Keratinocyte (primary cell): ENCODE measurements at regions not wholly inside any gene's neighbourhood (a gene's known extent, or its start where the extent isn't known, plus 50 kb on each side); places are given as distances from the start of the nearest gene placed in this dataset.
A peak's percentile ranks its signal among the peaks of the same experiment; 100 is the strongest.

Experiments
- DNase-seq: peaks from one replicate; pipeline ENCODE4 v3.0.0-alpha.2; 2011; ENCODE audit warnings: low read depth, missing footprints, low spot score
- FAIRE-seq: peaks from 2 replicates; lab custom pipeline; 2011; peaks lifted over from hg19 to GRCh38; lab: Jason Lieb, UNC
- H2AFZ ChIP-seq: 2 replicates; pipeline ENCODE4 v1.6.0; 2012; ENCODE audit warnings: low read length, control low read depth, inconsistent platforms; ENCODE audit not compliant: control insufficient read depth
- H3K27ac ChIP-seq: 2 replicates; pipeline ENCODE4 v1.5.1; 2011; ENCODE audit warnings: low read length; ENCODE audit not compliant: control insufficient read depth, insufficient read depth
- H3K27me3 ChIP-seq: 3 replicates; pipeline ENCODE4 v1.6.0; 2011; ENCODE audit warnings: low read length; ENCODE audit not compliant: control insufficient read depth, insufficient read depth; ENCODE audit errors: extremely low read depth
- H3K36me3 ChIP-seq, 2 experiments: 2 replicates in 1 of 2; 3 replicates in 1 of 2; pipeline ENCODE4 v1.5.1; 2011; ENCODE audit warnings: low read length in 2 of 2, mild to moderate bottlenecking in 1 of 2; ENCODE audit not compliant: control insufficient read depth in 2 of 2, insufficient read depth in 2 of 2; ENCODE audit errors: extremely low read depth in 1 of 2
- H3K4me1 ChIP-seq: 3 replicates; pipeline ENCODE4 v1.5.1; 2011; ENCODE audit warnings: low read length; ENCODE audit not compliant: control insufficient read depth, insufficient read depth; ENCODE audit errors: extremely low read depth
- H3K4me2 ChIP-seq: 3 replicates; pipeline ENCODE4 v1.6.0; 2011; ENCODE audit warnings: low read depth, low read length; ENCODE audit not compliant: control insufficient read depth, insufficient read depth; ENCODE audit errors: extremely low read depth
- H3K4me3 ChIP-seq, 3 experiments: fragments of 200-600 bp in 1 of 3; sonication (generic) in 1 of 3; 2 replicates in 2 of 3; 3 replicates in 1 of 3; pipeline ENCODE4 v1.5.1; 2011 to 2016; ENCODE audit warnings: low read length in 3 of 3, mild to moderate bottlenecking in 3 of 3, control low read depth in 2 of 3, inconsistent platforms in 1 of 3, low read depth in 1 of 3, mixed read lengths in 1 of 3, mixed run types in 1 of 3, moderate library complexity in 1 of 3; ENCODE audit not compliant: control insufficient read depth in 2 of 3, insufficient read depth in 2 of 3; ENCODE audit errors: extremely low read depth in 1 of 3
- H3K79me2 ChIP-seq: 2 replicates; pipeline ENCODE4 v1.6.0; 2012; ENCODE audit warnings: low read length; ENCODE audit not compliant: control insufficient read depth, insufficient read depth
- H3K9ac ChIP-seq: 3 replicates; pipeline ENCODE4 v1.6.0; 2011; ENCODE audit warnings: low read length; ENCODE audit not compliant: control insufficient read depth, insufficient read depth; ENCODE audit errors: extremely low read depth
- H3K9me1 ChIP-seq: 3 replicates; pipeline ENCODE4 v1.6.0; 2011; ENCODE audit warnings: low read length; ENCODE audit not compliant: control insufficient read depth, insufficient read depth; ENCODE audit errors: extremely low read depth
- H3K9me3 ChIP-seq: 2 replicates; pipeline ENCODE4 v1.5.1; 2012; ENCODE audit warnings: low read depth, low read length; ENCODE audit not compliant: control insufficient read depth
- H4K20me1 ChIP-seq: 3 replicates; pipeline ENCODE4 v1.6.0; 2011; ENCODE audit warnings: low read length; ENCODE audit not compliant: control insufficient read depth, insufficient read depth; ENCODE audit errors: extremely low read depth
- CTCF ChIP-seq, 3 experiments: IDR thresholded peaks in 1 of 3; conservative IDR thresholded peaks in 1 of 3; optimal IDR thresholded peaks in 1 of 3; 2 replicates in 2 of 3; 3 replicates in 1 of 3; pipeline versions ENCODE3 to v1.5.1; 2011; ENCODE audit warnings: low read length in 3 of 3, mild to moderate bottlenecking in 3 of 3, moderate library complexity in 2 of 3, control low read depth in 1 of 3, inconsistent platforms in 1 of 3; ENCODE audit not compliant: insufficient read depth in 2 of 3; ENCODE audit errors: extremely low read depth in 1 of 3
- EZH2 ChIP-seq: IDR thresholded peaks from one replicate; pipeline ENCODE4 v1.6.1; 2012; ENCODE audit warnings: inconsistent platforms, mild to moderate bottlenecking, low read length, moderate library complexity
- dilution Hi-C: fragments of 300-500 bp; cut with MboI; formaldehyde crosslinking; loops from one replicate; pipeline ENCODE4 v1.7.0; 2020; ENCODE audit warnings: low sequenced_read_pairs; ENCODE audit not compliant: extremely low pct_ligation_motif_present

- DNase-seq: peak; percentile 13
- H3K9ac ChIP-seq: no peak overlapping the region
- H3K9me1 ChIP-seq: no peaks in the 10 kb centered on the region
- no peaks in the 10 kb centered on the region for H3K79me2 ChIP-seq
- FAIRE-seq: peak; percentile 17
- no peak overlapping the region for H3K4me3 ChIP-seq
- H3K36me3 ChIP-seq: no peaks in the 10 kb centered on the region
- H3K4me2 ChIP-seq: peak overlapping the region; percentile 42
- H4K20me1 ChIP-seq: no peaks in the 10 kb centered on the region
- dilution Hi-C loops: no loop called here
- no peaks in the 10 kb centered on the region for H3K27me3 ChIP-seq
- peaks cover 12% of the 10 kb centered on the region for H3K4me1 ChIP-seq
- H3K9me3 ChIP-seq: no peaks in the 10 kb centered on the region
- no peak for TF ChIP-seq CTCF (optimal IDR thresholded peaks at IDR 0.05 in 1 of 3, IDR thresholded peaks at IDR 0.05 in 1 of 3, conservative IDR thresholded peaks at IDR 0.05 in 1 of 3; ENCODE audit: extremely low read depth in 1 of 3, insufficient read depth in 2 of 3, low read length in 3 of 3)
- no peak for TF ChIP-seq EZH2
- no peak overlapping the region for H2AFZ ChIP-seq
- no peak overlapping the region for H3K27ac ChIP-seq
These were observed 343.8 kb downstream of the TOX3 start for GRCh38 chr16:52203096-52203495.

GRCh38 chr16:52193441-52193840 lies 353.5 kb downstream of the TOX3 start:
- FAIRE-seq: no peak
- H3K4me1 ChIP-seq: no peaks in the 10 kb centered on the region
- no peak overlapping the region for H2AFZ ChIP-seq
- no peaks in the 10 kb centered on the region for H3K79me2 ChIP-seq
- H3K4me3 ChIP-seq: no peak overlapping the region
- no peaks in the 10 kb centered on the region for H4K20me1 ChIP-seq
- H3K27me3 ChIP-seq: no peaks in the 10 kb centered on the region
- no peaks in the 10 kb centered on the region for H3K9me1 ChIP-seq
- H3K36me3 ChIP-seq: no peaks in the 10 kb centered on the region
- TF ChIP-seq CTCF (optimal IDR thresholded peaks at IDR 0.05 in 1 of 3, IDR thresholded peaks at IDR 0.05 in 1 of 3, conservative IDR thresholded peaks at IDR 0.05 in 1 of 3; ENCODE audit: extremely low read depth in 1 of 3, insufficient read depth in 2 of 3, low read length in 3 of 3): no peak
- TF ChIP-seq EZH2: no peak
- no peak for DNase-seq
- no peak overlapping the region for H3K9ac ChIP-seq
- H3K27ac ChIP-seq: no peak overlapping the region
- no peak overlapping the region for H3K4me2 ChIP-seq
- dilution Hi-C loops: no loop called here
- H3K9me3 ChIP-seq: no peaks in the 10 kb centered on the region
